ENCODE measurements at regions not wholly inside any gene's neighbourhood (a gene's known extent, or its start where the extent isn't known, plus 50 kb on each side); places are given as distances from the start of the nearest gene placed in this dataset.

- TF ChIP-seq CTCF (IDR thresholded peaks at IDR 0.05; ENCODE audit: control extremely low read depth in 1 of 3, insufficient read depth in 1 of 3, low read depth in 1 of 3, low read length in 3 of 3) (no peak), RAD21 (IDR thresholded peaks at IDR 0.05 in 1 of 2, conservative IDR thresholded peaks at IDR 0.05 in 1 of 2; ENCODE audit: low read depth in 2 of 2, low read length in 2 of 2) (no peak), RFX5 (IDR thresholded peaks at IDR 0.05; ENCODE audit: borderline replicate concordance, low read depth, low read length) (no peak), TEAD4 (IDR thresholded peaks at IDR 0.05; ENCODE audit: low read depth, low read length) (no peak), TCF12 (IDR thresholded peaks at IDR 0.05; ENCODE audit: low read depth, low read length) (no peak)
These were observed 154.0 kb upstream of the ARL4C start for GRCh38 chr2:234650911-234651310.
